Tibial nerve (tissue), 4 donors: ENCODE measurements at regions not wholly inside any gene's neighbourhood (a gene's known extent, or its start where the extent isn't known, plus 50 kb on each side); places are given as distances from the start of the nearest gene placed in this dataset.

Experiments
- DNase-seq, 2 donors: peaks; one replicate each; pipeline ENCODE4 v3.0.0-alpha.2; 2019; ENCODE audit warnings: low spot score in 2 of 2
- H3K27ac ChIP-seq, 4 donors: fragments of 200-600 bp; sonication (generic) in 3 of 4; one replicate each; pipeline ENCODE4 v1.5.1; 2017 to 2019; ENCODE audit warnings: mild to moderate bottlenecking in 1 of 4
- H3K27me3 ChIP-seq, 2 donors: fragments of 200-600 bp; sonication (generic) in 1 of 2; one replicate each; pipeline versions ENCODE4 v1.5.1 to v1.6.0; 2017 to 2019
- H3K36me3 ChIP-seq, 3 donors: fragments of 200-600 bp; sonication (generic); one replicate each; pipeline ENCODE4 v1.5.1; 2018 to 2019
- H3K4me1 ChIP-seq, 4 donors: fragments of 200-600 bp; sonication (generic) in 3 of 4; one replicate each; pipeline ENCODE4 v1.5.1; 2017 to 2019
- H3K4me3 ChIP-seq, 4 donors: fragments of 200-600 bp; sonication (generic) in 3 of 4; one replicate each; pipeline ENCODE4 v1.5.1; 2017 to 2019; ENCODE audit warnings: mild to moderate bottlenecking in 1 of 4, moderate library complexity in 1 of 4
- H3K9me3 ChIP-seq, 4 donors: fragments of 200-600 bp; sonication (generic) in 3 of 4; one replicate each; pipeline ENCODE4 v1.5.1; 2017 to 2019
- CTCF ChIP-seq, 5 experiments: fragments of 200-600 bp in 3 of 5; fragments of 450-650 bp in 2 of 5; sonication (generic) in 3 of 5; IDR thresholded peaks; one replicate each; pipeline ENCODE4 v1.5.1; 2016 to 2019; ENCODE audit warnings: antibody characterized with exemption in 5 of 5, mild to moderate bottlenecking in 3 of 5, moderate library complexity in 2 of 5
- EP300 ChIP-seq, 2 donors: sonication (generic); formaldehyde crosslinking; IDR thresholded peaks; one replicate each; pipeline ENCODE4 v1.6.1; 2017; ENCODE audit warnings: antibody characterized with exemption in 2 of 2, mild to moderate bottlenecking in 1 of 2
- POLR2A ChIP-seq, 2 donors: fragments of 450-650 bp; IDR thresholded peaks; one replicate each; pipeline ENCODE4 v1.6.1; 2017; ENCODE audit warnings: antibody characterized with exemption in 2 of 2, mild to moderate bottlenecking in 2 of 2, moderate library complexity in 2 of 2
- WGBS, 2 donors: methylation state at CpG; one replicate each; pipeline ENCODE4 v1.1.5; 2018; 5-methylcytosine and 5-hydroxymethylcytosine counted together

GRCh38 chr2:22878121-22878520 lies 506.9 kb upstream of the KLHL29 start:
- no peak for DNase-seq
- H3K27ac ChIP-seq = no peak overlapping the region
- no peaks in the 10 kb centered on the region for H3K4me1 ChIP-seq
- peaks cover 0 to 13% (median 0%) of the 10 kb centered on the region in 4 donors for H3K9me3 ChIP-seq
- H3K4me3 ChIP-seq = no peak overlapping the region
- H3K36me3 ChIP-seq = no peaks in the 10 kb centered on the region
- 91 to 92% methylated on average over 2 of the region's 2 CpGs for WGBS, 2 donors
- TF ChIP-seq CTCF (IDR thresholded peaks at IDR 0.05) (no peak), EP300 (IDR thresholded peaks at IDR 0.05) (no peak), POLR2A (IDR thresholded peaks at IDR 0.05) (no peak)
- H3K27me3 ChIP-seq = no peaks in the 10 kb centered on the region

- no peak for TF ChIP-seq CTCF (IDR thresholded peaks at IDR 0.05)
- TF ChIP-seq POLR2A (IDR thresholded peaks at IDR 0.05) = no peak
- no peak for TF ChIP-seq EP300 (IDR thresholded peaks at IDR 0.05)
- H3K9me3 ChIP-seq = peaks cover 0 to 13% (median 0%) of the 10 kb centered on the region in 4 donors
- no peaks in the 10 kb centered on the region for H3K36me3 ChIP-seq
- no peaks in the 10 kb centered on the region for H3K4me1 ChIP-seq
- no peak for DNase-seq
- H3K27ac ChIP-seq = no peak overlapping the region
- H3K4me3 ChIP-seq = no peak overlapping the region
- no peaks in the 10 kb centered on the region for H3K27me3 ChIP-seq
- 83 to 88% methylated on average over 13 of the region's 13 CpGs for WGBS, 2 donors
Measured at GRCh38 chr2:22879009-22879863, 505.7 kb upstream of the KLHL29 start.

- Histone ChIP-seq H3K9me3 (peaks cover 0 to 11% (median 0%) of the 10 kb centered on the region in 4 donors), H3K4me1 (no peaks in the 10 kb centered on the region), H3K27ac (no peak overlapping the region), H3K27me3 (no peaks in the 10 kb centered on the region), H3K36me3 (no peaks in the 10 kb centered on the region), H3K4me3 (no peak overlapping the region)
- 73 to 78% methylated on average over 5 of the region's 5 CpGs for WGBS, 2 donors
- TF ChIP-seq EP300 (IDR thresholded peaks at IDR 0.05) = no peak
- no peak for TF ChIP-seq POLR2A (IDR thresholded peaks at IDR 0.05)
- TF ChIP-seq CTCF (IDR thresholded peaks at IDR 0.05) = no peak
- no peak for DNase-seq
Measured at GRCh38 chr2:22880161-22880560, 504.8 kb upstream of the KLHL29 start.

DNA sequence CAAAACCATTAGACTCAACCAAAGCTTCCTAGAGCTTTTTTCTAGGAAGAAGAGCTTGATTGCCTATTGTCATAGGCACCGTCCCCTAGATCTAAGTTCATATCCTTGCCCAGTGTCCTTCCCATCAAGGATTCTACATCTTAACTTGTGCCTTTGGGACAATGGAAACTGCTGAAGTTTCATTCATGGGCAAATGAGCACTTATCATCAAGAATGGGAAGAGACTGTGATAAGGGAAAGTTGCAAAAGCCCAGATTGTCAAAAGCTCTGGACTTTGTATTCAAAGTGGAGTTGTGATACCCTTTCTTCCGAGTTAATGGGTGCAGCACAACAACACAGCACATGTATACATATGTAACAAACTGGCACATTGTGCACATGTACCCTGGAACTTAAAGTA lies 503.0 kb upstream of the KLHL29 start:
- DNase-seq = no peak
- 94 to 97% methylated on average over 2 of the region's 2 CpGs for WGBS, 2 donors
- no peak for TF ChIP-seq CTCF (IDR thresholded peaks at IDR 0.05)
- TF ChIP-seq POLR2A (IDR thresholded peaks at IDR 0.05) = no peak
- no peak for TF ChIP-seq EP300 (IDR thresholded peaks at IDR 0.05)
- no peaks in the 10 kb centered on the region for H3K9me3 ChIP-seq
- no peaks in the 10 kb centered on the region for H3K27me3 ChIP-seq
- H3K36me3 ChIP-seq = no peaks in the 10 kb centered on the region
- H3K4me1 ChIP-seq = no peaks in the 10 kb centered on the region
- no peak overlapping the region for H3K4me3 ChIP-seq
- H3K27ac ChIP-seq = no peak overlapping the region

GRCh38 chr2:22882643-22883042 lies 502.3 kb upstream of the KLHL29 start:
- no peaks in the 10 kb centered on the region for H3K9me3 ChIP-seq
- no peak overlapping the region for H3K27ac ChIP-seq
- H3K4me1 ChIP-seq = no peaks in the 10 kb centered on the region
- no peak overlapping the region for H3K4me3 ChIP-seq
- H3K36me3 ChIP-seq = no peaks in the 10 kb centered on the region
- 26 to 42% methylated on average over 1 of the region's 1 CpG for WGBS, 2 donors
- TF ChIP-seq POLR2A (IDR thresholded peaks at IDR 0.05) (no peak), EP300 (IDR thresholded peaks at IDR 0.05) (no peak), CTCF (IDR thresholded peaks at IDR 0.05) (no peak)
- H3K27me3 ChIP-seq = no peaks in the 10 kb centered on the region
- no peak for DNase-seq
